GM19397 (cell line): ENCODE measurements at regions not wholly inside any gene's neighbourhood (a gene's known extent, or its start where the extent isn't known, plus 50 kb on each side); places are given as distances from the start of the nearest gene placed in this dataset.

Source experiments
- ATAC-seq: cut with Tn5 transposase; IDR thresholded peaks from one replicate; pipeline ENCODE4 v1.9.1; 2021; ENCODE audit warnings: mild to moderate bottlenecking, moderate library complexity; ENCODE audit not compliant: unreplicated experiment

GRCh38 chr6:98272060-98272459 is 562.3 kb upstream of the POU3F2 start:
- ATAC-seq = no peak

- no peak for ATAC-seq
Observed at GRCh38 chr6:98274691-98275090, 559.7 kb upstream of the POU3F2 start.

GRCh38 chr6:98280492-98280891 is 553.9 kb upstream of the POU3F2 start:
- ATAC-seq = no peak

- ATAC-seq = no peak
Observed at GRCh38 chr6:98286620-98287019, 547.8 kb upstream of the POU3F2 start.

GRCh38 chr6:98287876-98288275 is 546.5 kb upstream of the POU3F2 start:
- no peak for ATAC-seq

GRCh38 chr6:98292810-98293209 is 541.6 kb upstream of the POU3F2 start:
- no peak for ATAC-seq

- ATAC-seq = no peak
Observed at GRCh38 chr6:98295515-98296175, 538.7 kb upstream of the POU3F2 start.

- ATAC-seq = no peak
Observed at GRCh38 chr6:98308564-98308963, 525.8 kb upstream of the POU3F2 start.

GRCh38 chr6:98310443-98310842 is 523.9 kb upstream of the POU3F2 start:
- ATAC-seq = no peak

GRCh38 chr6:98323605-98324004 is 510.8 kb upstream of the POU3F2 start:
- peak; percentile 84 for ATAC-seq

GRCh38 chr6:98324446-98324845 is 509.9 kb upstream of the POU3F2 start:
- no peak for ATAC-seq

GRCh38 chr6:98325366-98325765 is 509.0 kb upstream of the POU3F2 start:
- no peak for ATAC-seq

GRCh38 chr6:98333273-98333672 is 501.1 kb upstream of the POU3F2 start:
- ATAC-seq = no peak

- ATAC-seq = no peak
Observed at GRCh38 chr6:98335594-98335993, 498.8 kb upstream of the POU3F2 start.

- ATAC-seq = no peak
Observed at GRCh38 chr6:98339506-98339905, 494.9 kb upstream of the POU3F2 start.

- no peak for ATAC-seq
Observed at GRCh38 chr6:98343004-98343403, 491.4 kb upstream of the POU3F2 start.

GRCh38 chr6:98343797-98344196 is 490.6 kb upstream of the POU3F2 start:
- ATAC-seq = no peak

GRCh38 chr6:98352348-98352747 is 482.0 kb upstream of the POU3F2 start:
- ATAC-seq = no peak

GRCh38 chr6:98358173-98358572 is 476.2 kb upstream of the POU3F2 start:
- ATAC-seq = no peak

- ATAC-seq = no peak
Observed at GRCh38 chr6:98366371-98366770, 468.0 kb upstream of the POU3F2 start.

GRCh38 chr6:98380589-98380988 is 453.8 kb upstream of the POU3F2 start:
- ATAC-seq = no peak

- no peak for ATAC-seq
Observed at GRCh38 chr6:98382246-98382645, 452.1 kb upstream of the POU3F2 start.

- ATAC-seq = no peak
Observed at GRCh38 chr6:98384334-98384733, 450.0 kb upstream of the POU3F2 start.
